HCT116 (cell line): ENCODE measurements at regions not wholly inside any gene's neighbourhood (a gene's known extent, or its start where the extent isn't known, plus 50 kb on each side); places are given as distances from the start of the nearest gene placed in this dataset.

ENCODE experiments used
- ATAC-seq: fragments of 200-7000 bp; cut with Tn5 transposase; 2 replicates; pipeline ENCODE4 v1.9.1; 2020; ENCODE audit warnings: mild to moderate bottlenecking, moderate library complexity
- BruUV-seq: library from RNA; stranded (reverse); fragments of 400-500 nt; replicated peaks from 2 replicates; lab custom pipeline; 2021; lab: Mats Ljungman, UMichigan
- CTCF ChIA-PET: fragments of 300-600 bp; sonication (Branson Sonifier 250); formaldehyde crosslinking; loops from one replicate; lab custom pipeline; 2021; ENCODE audit warnings: antibody characterized with exemption; lab: Charles Lee
- POLR2A ChIA-PET: fragments of 300-600, 350-600 bp; sonication (Branson Sonifier 250); formaldehyde crosslinking; loops from one replicate; lab custom pipeline; 2021; ENCODE audit warnings: antibody characterized with exemption; lab: Charles Lee
- RAD21 ChIA-PET, 2 experiments: fragments of 300-600 bp; sonication (Branson Sonifier 250); formaldehyde crosslinking; loops; one replicate each; lab custom pipeline; 2023; ENCODE audit warnings: low total read pairs in 2 of 2; ENCODE audit not compliant: uncharacterized antibody in 2 of 2, unreplicated experiment in 2 of 2, low non-redundant PET in 1 of 2; lab: Charles Lee
- DNase-seq: peaks from one replicate; pipeline ENCODE4 v3.0.0-alpha.2; 2010; ENCODE audit warnings: low read depth, low spot score
- H2AFZ ChIP-seq: fragments of 200-600 bp; shearing (Covaris generic), sonication (generic); 2 replicates; pipeline ENCODE4 v1.6.1; 2017; ENCODE audit warnings: low read depth, mixed run types, mixed read lengths, antibody characterized with exemption, low read length; ENCODE audit not compliant: poor library complexity, severe bottlenecking
- H3K27ac ChIP-seq: 2 replicates; pipeline ENCODE4 v1.5.1; 2012; ENCODE audit warnings: low read depth, low read length
- H3K27me3 ChIP-seq: fragments of 200-600 bp; sonication (generic); 2 replicates; pipeline ENCODE4 v1.6.1; 2016; ENCODE audit warnings: mixed run types, low read length, mixed read lengths; ENCODE audit not compliant: insufficient read depth
- H3K36me3 ChIP-seq, 2 experiments: fragments of 200-500 bp in 1 of 2; fragments of 200-600 bp in 1 of 2; sonication (Bioruptor generic) in 1 of 2; sonication (generic) in 1 of 2; 2 replicates each; pipeline versions ENCODE4 v1.5.1 to v1.6.1; 2014 to 2016; ENCODE audit warnings: low read length in 2 of 2, inconsistent platforms in 1 of 2, mixed read lengths in 1 of 2, mixed run types in 1 of 2; ENCODE audit not compliant: insufficient read depth in 2 of 2, control insufficient read depth in 1 of 2
- H3K4me1 ChIP-seq, 2 experiments: fragments of 200-600 bp in 1 of 2; sonication (generic) in 1 of 2; 2 replicates each; pipeline versions ENCODE4 v1.5.1 to v1.6.1; 2012 to 2017; ENCODE audit warnings: low read length in 2 of 2, inconsistent platforms in 1 of 2, mild to moderate bottlenecking in 1 of 2, mixed read lengths in 1 of 2, mixed run types in 1 of 2, moderate library complexity in 1 of 2; ENCODE audit not compliant: insufficient read depth in 2 of 2, control insufficient read depth in 1 of 2
- H3K4me2 ChIP-seq: fragments of 200-600 bp; sonication (generic); 2 replicates; pipeline ENCODE4 v1.6.1; 2017; ENCODE audit warnings: mixed run types, low read length, mixed read lengths
- H3K4me3 ChIP-seq, 2 experiments: fragments of 200-600 bp in 1 of 2; sonication (generic) in 1 of 2; replicated peaks in 1 of 2; 2 replicates each; pipeline ENCODE4 v1.5.1; 2011 to 2016; ENCODE audit warnings: low read length in 2 of 2, control low read depth in 1 of 2, low read depth in 1 of 2, mild to moderate bottlenecking in 1 of 2, mixed read lengths in 1 of 2, mixed run types in 1 of 2
- H3K79me2 ChIP-seq: fragments of 200-600 bp; sonication (generic); 2 replicates; pipeline ENCODE4 v1.6.1; 2017; ENCODE audit warnings: mild to moderate bottlenecking, mixed run types, low read length, moderate library complexity, mixed read lengths; ENCODE audit not compliant: insufficient read depth
- H3K9ac ChIP-seq: fragments of 200-600 bp; sonication (generic); 2 replicates; pipeline ENCODE4 v1.6.1; 2016; ENCODE audit warnings: low read length, mixed read lengths
- H3K9me2 ChIP-seq: fragments of 200-600 bp; sonication (generic), shearing (Covaris generic); 2 replicates; pipeline ENCODE4 v1.6.1; 2017; ENCODE audit warnings: mixed run types, mild to moderate bottlenecking, moderate library complexity; ENCODE audit not compliant: insufficient read depth
- H3K9me3 ChIP-seq, 2 experiments: fragments of 200-500 bp in 1 of 2; fragments of 200-600 bp in 1 of 2; sonication (Bioruptor generic) in 1 of 2; sonication (generic) in 1 of 2; 2 replicates each; pipeline ENCODE4 v1.6.1; 2014 to 2017; ENCODE audit warnings: low read length in 2 of 2, mixed read lengths in 2 of 2, inconsistent platforms in 1 of 2, low read depth in 1 of 2, mild to moderate bottlenecking in 1 of 2, mixed run types in 1 of 2, moderate library complexity in 1 of 2; ENCODE audit not compliant: control insufficient read depth in 1 of 2, insufficient read depth in 1 of 2
- H4K20me1 ChIP-seq: fragments of 200-600 bp; sonication (generic), shearing (Covaris generic); 2 replicates; pipeline ENCODE4 v1.6.1; 2017; ENCODE audit warnings: mixed run types, mild to moderate bottlenecking, moderate library complexity; ENCODE audit not compliant: insufficient read depth
- ATF3 ChIP-seq: IDR thresholded peaks from 2 replicates; pipeline ENCODE4 v1.6.1; 2012
- EGR1 ChIP-seq: IDR thresholded peaks from 2 replicates; pipeline ENCODE4 v1.6.1; 2012; ENCODE audit warnings: low read depth
- EZH2 ChIP-seq: fragments of 200-600 bp; sonication (generic); IDR thresholded peaks from 2 replicates; pipeline ENCODE4 v1.6.1; 2017; ENCODE audit warnings: antibody characterized with exemption, mixed run types
- EZH2phosphoT487 ChIP-seq: fragments of 200-600 bp; IDR thresholded peaks from 2 replicates; pipeline ENCODE4 v1.6.1; 2018; ENCODE audit warnings: antibody characterized with exemption, borderline replicate concordance
- JUND ChIP-seq: IDR thresholded peaks from 2 replicates; pipeline ENCODE4 v1.6.1; 2012
- MAX ChIP-seq: IDR thresholded peaks from 2 replicates; pipeline ENCODE4 v1.6.1; 2012
- POLR2A ChIP-seq: IDR thresholded peaks from 2 replicates; pipeline ENCODE4 v1.7.0; 2011; ENCODE audit warnings: borderline replicate concordance; ENCODE audit not compliant: insufficient read depth, insufficient read length; ENCODE audit errors: extremely low read depth
- POLR2AphosphoS5 ChIP-seq: IDR thresholded peaks from 2 replicates; pipeline ENCODE4 v1.6.1; 2011; ENCODE audit warnings: mild to moderate bottlenecking, low read depth, low read length, moderate library complexity
- SIN3A ChIP-seq: IDR thresholded peaks from 2 replicates; pipeline ENCODE4 v1.6.1; 2012; ENCODE audit warnings: low read depth
- SP1 ChIP-seq: IDR thresholded peaks from 2 replicates; pipeline ENCODE4 v1.6.1; 2012; ENCODE audit warnings: low read depth
- TCF7L2 ChIP-seq: IDR thresholded peaks from 2 replicates; pipeline ENCODE4 v1.7.0; 2011; ENCODE audit warnings: borderline replicate concordance, inconsistent platforms; ENCODE audit not compliant: insufficient read depth, insufficient read length; ENCODE audit errors: extremely low read depth
- ZBTB33 ChIP-seq: IDR thresholded peaks from 2 replicates; pipeline ENCODE4 v1.6.1; 2011; ENCODE audit warnings: mild to moderate bottlenecking, low read length, moderate library complexity; ENCODE audit not compliant: insufficient replicate concordance; ENCODE audit errors: extremely low read depth
- ZNF274 ChIP-seq: fragments of 200-500 bp; sonication (Bioruptor generic); IDR thresholded peaks from 2 replicates; pipeline ENCODE4 v1.6.1; 2014; ENCODE audit warnings: mild to moderate bottlenecking, low read depth, low read length, inconsistent platforms
- intact Hi-C: fragments of 100-400 bp; cut with micrococcal nuclease; formaldehyde crosslinking; loops from 2 replicates; pipeline ENCODE4 v1.10.0; 2022

- Histone ChIP-seq H3K36me3 (no peaks in the 10 kb centered on the region), H4K20me1 (no peaks in the 10 kb centered on the region), H3K79me2 (no peaks in the 10 kb centered on the region), H3K27me3 (no peaks in the 10 kb centered on the region), H3K9ac (no peak overlapping the region), H3K9me3 (no peaks in the 10 kb centered on the region), H3K4me1 (no peaks in the 10 kb centered on the region), H3K9me2 (no peaks in the 10 kb centered on the region), H2AFZ (no peak overlapping the region), H3K4me2 (no peak overlapping the region), H3K27ac (no peak overlapping the region), H3K4me3 (no peak overlapping the region)
- DNase-seq (no peak), ATAC-seq (no peak)
- ChIA-PET CTCF (no interaction called here), RAD21 (no interaction called here), POLR2A (no interaction called here)
- no TSS peak for BruUV-seq
- intact Hi-C loops = no loop called here
- TF ChIP-seq MAX = no peak
- no peak for TF ChIP-seq TCF7L2
- no peak for TF ChIP-seq EZH2phosphoT487
- no peak for TF ChIP-seq SIN3A
- TF ChIP-seq ZBTB33 = no peak
- no peak for TF ChIP-seq EZH2
- no peak for TF ChIP-seq JUND
- TF ChIP-seq EGR1 = no peak
- no peak for TF ChIP-seq ATF3
- no peak for TF ChIP-seq POLR2A
- TF ChIP-seq ZNF274 = no peak
- TF ChIP-seq POLR2AphosphoS5 = no peak
- TF ChIP-seq SP1 = no peak
Observed at GRCh38 chr4:126752702-126753101, 880.1 kb upstream of the INTU start.
